ENCODE measurements at regions not wholly inside any gene's neighbourhood (a gene's known extent, or its start where the extent isn't known, plus 50 kb on each side); places are given as distances from the start of the nearest gene placed in this dataset.

DNA sequence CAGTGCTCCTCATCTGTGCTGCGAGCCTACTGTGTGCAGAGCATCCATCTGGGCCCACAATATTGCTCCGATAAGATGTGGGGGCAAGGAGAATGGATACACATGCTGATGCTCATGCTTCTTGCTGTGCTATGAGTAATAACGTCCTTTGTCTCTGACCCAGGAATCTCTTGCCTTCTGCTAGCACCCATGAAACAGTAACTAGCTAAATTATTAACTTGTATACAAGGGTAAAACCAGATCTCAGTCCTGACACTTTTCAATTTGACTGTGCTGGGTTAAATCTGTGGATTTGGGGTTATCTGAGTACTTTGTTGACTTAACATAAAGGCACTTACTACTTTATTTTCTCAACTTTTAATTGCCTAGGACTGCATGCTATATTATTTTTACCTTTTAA is 357.6 kb downstream of the SLC4A3 start:
- CTCF ChIA-PET (ENCODE audit: low intra/inter-chr PET ratio) = no interaction called here
- no peak for DNase-seq (ENCODE audit: extremely low read depth in 1 of 4, low spot score in 3 of 4)
- no peaks in the 10 kb centered on the region for H3K4me1 ChIP-seq (replicated peaks in 1 of 2; ENCODE audit: control insufficient read depth in 2 of 2, insufficient read depth in 2 of 2, low read length in 2 of 2)
- H3K27ac ChIP-seq (ENCODE audit: extremely low read depth, low read depth, low read length) = no peak overlapping the region
- H3K4me3 ChIP-seq = no peak overlapping the region
- H3K9me3 ChIP-seq (replicated peaks; ENCODE audit: control insufficient read depth, insufficient read depth, low read depth, low read length) = no peaks in the 10 kb centered on the region
- no peak overlapping the region for H3K9ac ChIP-seq (ENCODE audit: insufficient read depth in 1 of 2, low read depth in 2 of 2, low read length in 2 of 2)
- 0% methylated on average over 3 of the region's 3 CpGs for WGBS (ENCODE audit: insufficient coverage, low coverage, missing lambda C conversion rate)
- no peak overlapping the region for H2AFZ ChIP-seq (ENCODE audit: low read depth, low read length)
- H3K4me2 ChIP-seq (ENCODE audit: insufficient read depth, low read length) = no peak overlapping the region
- POLR2A ChIA-PET = no interaction called here
- TF ChIP-seq NCOA4 (IDR thresholded peaks at IDR 0.05; ENCODE audit: partially characterized antibody) = no peak
- TF ChIP-seq, protein P1, sequence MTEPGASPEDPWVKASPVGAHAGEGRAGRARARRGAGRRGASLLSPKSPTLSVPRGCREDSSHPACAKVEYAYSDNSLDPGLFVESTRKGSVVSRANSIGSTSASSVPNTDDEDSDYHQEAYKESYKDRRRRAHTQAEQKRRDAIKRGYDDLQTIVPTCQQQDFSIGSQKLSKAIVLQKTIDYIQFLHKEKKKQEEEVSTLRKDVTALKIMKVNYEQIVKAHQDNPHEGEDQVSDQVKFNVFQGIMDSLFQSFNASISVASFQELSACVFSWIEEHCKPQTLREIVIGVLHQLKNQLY (CRISPR knock-in tag; conservative IDR thresholded peaks at IDR 0.05) = no peak
- TF ChIP-seq, protein P2, sequence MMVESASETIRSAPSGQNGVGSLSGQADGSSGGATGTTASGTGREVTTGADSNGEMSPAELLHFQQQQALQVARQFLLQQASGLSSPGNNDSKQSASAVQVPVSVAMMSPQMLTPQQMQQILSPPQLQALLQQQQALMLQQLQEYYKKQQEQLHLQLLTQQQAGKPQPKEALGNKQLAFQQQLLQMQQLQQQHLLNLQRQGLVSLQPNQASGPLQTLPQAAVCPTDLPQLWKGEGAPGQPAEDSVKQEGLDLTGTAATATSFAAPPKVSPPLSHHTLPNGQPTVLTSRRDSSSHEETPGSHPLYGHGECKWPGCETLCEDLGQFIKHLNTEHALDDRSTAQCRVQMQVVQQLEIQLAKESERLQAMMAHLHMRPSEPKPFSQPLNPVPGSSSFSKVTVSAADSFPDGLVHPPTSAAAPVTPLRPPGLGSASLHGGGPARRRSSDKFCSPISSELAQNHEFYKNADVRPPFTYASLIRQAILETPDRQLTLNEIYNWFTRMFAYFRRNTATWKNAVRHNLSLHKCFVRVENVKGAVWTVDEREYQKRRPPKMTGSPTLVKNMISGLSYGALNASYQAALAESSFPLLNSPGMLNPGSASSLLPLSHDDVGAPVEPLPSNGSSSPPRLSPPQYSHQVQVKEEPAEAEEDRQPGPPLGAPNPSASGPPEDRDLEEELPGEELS (CRISPR knock-in tag; IDR thresholded peaks at IDR 0.05; ENCODE audit: borderline replicate concordance) = no peak
- TF ChIP-seq MCM5 (IDR thresholded peaks at IDR 0.05; ENCODE audit: low read depth) = no peak
- TF ChIP-seq STAG1 (CRISPR knock-in tag; IDR thresholded peaks at IDR 0.05; ENCODE audit: borderline replicate concordance) = no peak
- no peak for TF ChIP-seq MAFF (IDR thresholded peaks at IDR 0.05; ENCODE audit: low read length)
- no peak for TF ChIP-seq DNMT1 (IDR thresholded peaks at IDR 0.05)
- TF ChIP-seq ZNF143 (CRISPR knock-in tag; IDR thresholded peaks at IDR 0.05) = no peak
- TF ChIP-seq, protein P3, sequence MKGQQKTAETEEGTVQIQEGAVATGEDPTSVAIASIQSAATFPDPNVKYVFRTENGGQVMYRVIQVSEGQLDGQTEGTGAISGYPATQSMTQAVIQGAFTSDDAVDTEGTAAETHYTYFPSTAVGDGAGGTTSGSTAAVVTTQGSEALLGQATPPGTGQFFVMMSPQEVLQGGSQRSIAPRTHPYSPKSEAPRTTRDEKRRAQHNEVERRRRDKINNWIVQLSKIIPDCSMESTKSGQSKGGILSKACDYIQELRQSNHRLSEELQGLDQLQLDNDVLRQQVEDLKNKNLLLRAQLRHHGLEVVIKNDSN (CRISPR knock-in tag; IDR thresholded peaks at IDR 0.05) = no peak
- no peak for TF ChIP-seq DACH1 (IDR thresholded peaks at IDR 0.05; ENCODE audit: partially characterized antibody)
- no peak for TF ChIP-seq CAMTA2 (CRISPR knock-in tag; conservative IDR thresholded peaks at IDR 0.05)
- no peak for TF ChIP-seq ZNF707 (CRISPR knock-in tag; conservative IDR thresholded peaks at IDR 0.05)
- H3K79me2 ChIP-seq (ENCODE audit: control insufficient read depth, insufficient read depth, low read length) = no peaks in the 10 kb centered on the region
- H3K36me3 ChIP-seq (ENCODE audit: control insufficient read depth, insufficient read depth, low read length) = no peaks in the 10 kb centered on the region
- H4K20me1 ChIP-seq (replicated peaks; ENCODE audit: control insufficient read depth, insufficient read depth, low read length) = no peaks in the 10 kb centered on the region
- FAIRE-seq = no peak
- in situ Hi-C loops (cut with MboI) = no loop called here
- intact Hi-C loops (cut with micrococcal nuclease) = no loop called here
- H3K27me3 ChIP-seq (ENCODE audit: control insufficient read depth in 2 of 2, insufficient read depth in 2 of 2, low read length in 2 of 2) = no peaks in the 10 kb centered on the region
- no TSS peak for BruUV-seq (replicated peaks)
- no peaks in the 10 kb centered on the region for H3K9me1 ChIP-seq (ENCODE audit: control insufficient read depth, insufficient read depth, low read length)
- ATAC-seq = no peak

All from K562 (cell line).